Cardiac fibroblast (primary cell): ENCODE measurements at regions not wholly inside any gene's neighbourhood (a gene's known extent, or its start where the extent isn't known, plus 50 kb on each side); places are given as distances from the start of the nearest gene placed in this dataset.

ENCODE experiments used
- DNase-seq, 2 donors: peaks; one replicate each; pipeline versions ENCODE4 v3.0.0 to v3.0.0-alpha.2; 2010; ENCODE audit warnings: low read depth in 2 of 2
- H3K4me3 ChIP-seq, 2 donors: replicated peaks in 1 of 2; 1 replicate in 1 of 2; 2 replicates in 1 of 2; pipeline ENCODE4 v1.5.1; 2011; ENCODE audit warnings: low read depth in 2 of 2, low read length in 2 of 2, mild to moderate bottlenecking in 2 of 2, moderate library complexity in 1 of 2
- CTCF ChIP-seq: IDR thresholded peaks from one replicate; pipeline ENCODE4 v1.5.1; 2011; ENCODE audit warnings: low read depth, mild to moderate bottlenecking, low read length, inconsistent platforms

DNA sequence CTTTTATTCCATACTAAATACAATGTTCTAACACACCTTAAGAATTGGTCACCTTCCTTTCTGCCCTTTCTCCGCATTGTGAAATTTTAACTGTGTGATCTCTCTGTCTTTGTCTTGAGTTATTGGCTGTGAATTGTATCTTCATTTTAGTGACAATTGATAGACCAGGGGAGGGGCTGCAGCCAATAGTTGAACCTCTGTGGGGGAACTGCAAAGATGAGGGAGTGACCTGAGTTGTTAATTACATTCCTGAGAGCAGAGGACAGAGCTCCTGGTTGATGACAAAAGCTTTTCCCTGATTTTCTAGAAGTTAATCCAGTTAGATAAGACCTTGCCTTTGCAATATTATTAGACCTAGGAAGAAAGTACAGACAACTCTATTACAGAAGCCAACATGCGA, 1535.7 kb downstream of the BRINP3 start:
- no peak for TF ChIP-seq CTCF
- DNase-seq = no peak
- no peak overlapping the region for H3K4me3 ChIP-seq

- DNase-seq = no peak
- TF ChIP-seq CTCF = no peak
- H3K4me3 ChIP-seq = no peak overlapping the region
Observed at GRCh38 chr1:188949701-188950100, 1528.0 kb downstream of the BRINP3 start.

DNA sequence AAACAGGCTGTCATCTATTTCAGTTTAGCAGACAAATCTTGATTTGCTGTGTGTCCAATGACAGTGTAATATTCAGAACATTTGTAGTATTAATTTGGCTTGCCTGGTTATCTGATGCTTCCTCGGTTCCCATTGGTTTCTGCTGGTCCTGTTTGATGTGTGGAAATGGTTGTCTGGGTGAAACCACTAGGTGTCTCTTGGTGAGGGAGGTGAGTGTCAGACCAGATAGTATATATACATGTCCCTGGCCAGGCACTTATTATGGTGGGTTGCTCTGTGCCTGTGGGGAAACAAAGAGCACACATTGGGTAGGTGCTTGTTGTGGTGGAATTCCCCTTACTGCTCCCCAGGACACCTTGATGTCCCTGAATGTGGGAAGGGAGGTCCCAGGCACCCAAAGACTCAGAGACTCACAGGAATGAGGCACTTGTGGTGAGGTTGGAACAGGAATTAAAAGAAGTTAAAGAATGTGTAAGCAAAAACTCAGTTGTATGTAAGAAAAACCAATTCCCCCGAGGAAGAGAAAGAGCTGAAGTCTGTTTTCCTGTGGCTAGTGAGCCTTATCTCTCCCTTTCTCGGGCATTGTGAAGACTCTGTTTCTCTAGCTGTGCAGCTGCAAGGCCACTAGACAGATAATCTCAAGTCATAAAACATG, 1519.1 kb downstream of the BRINP3 start:
- DNase-seq = peak in 1 of 2 donors; percentile 0
- TF ChIP-seq CTCF = no peak
- no peak overlapping the region for H3K4me3 ChIP-seq

- no peak overlapping the region for H3K4me3 ChIP-seq
- TF ChIP-seq CTCF = no peak
- DNase-seq = no peak
Observed at GRCh38 chr1:188986745-188987417, 1490.8 kb downstream of the BRINP3 start.

GRCh38 chr1:188988589-188988988, 1489.1 kb downstream of the BRINP3 start:
- TF ChIP-seq CTCF = no peak
- no peak for DNase-seq
- H3K4me3 ChIP-seq = no peak overlapping the region

- DNase-seq = no peak
- H3K4me3 ChIP-seq = no peak overlapping the region
- no peak for TF ChIP-seq CTCF
Observed at GRCh38 chr1:188991221-188991930, 1486.3 kb downstream of the BRINP3 start.
